Lower lobe of right lung (tissue), 2 donors: ENCODE measurements at regions not wholly inside any gene's neighbourhood (a gene's known extent, or its start where the extent isn't known, plus 50 kb on each side); places are given as distances from the start of the nearest gene placed in this dataset.

Source experiments
- ATAC-seq, 2 donors: fragments of 200-7000 bp; cut with Tn5 transposase; one replicate each; pipeline ENCODE4 v1.9.1; 2020 to 2022; ENCODE audit warnings: mild to moderate bottlenecking in 2 of 2, moderate library complexity in 2 of 2
- DNase-seq: peaks from one replicate; pipeline ENCODE4 v3.0.0-alpha.2; 2020
- H3K27ac ChIP-seq: fragments of 200-600 bp; one replicate; pipeline ENCODE4 v1.8.0; 2022
- H3K27me3 ChIP-seq: fragments of 200-600 bp; one replicate; pipeline ENCODE4 v1.8.0; 2022; ENCODE audit warnings: low read depth
- H3K36me3 ChIP-seq: fragments of 200-600 bp; one replicate; pipeline ENCODE4 v1.8.0; 2022; ENCODE audit warnings: mild to moderate bottlenecking
- H3K4me1 ChIP-seq: fragments of 200-600 bp; one replicate; pipeline ENCODE4 v1.8.0; 2022
- H3K4me3 ChIP-seq: fragments of 200-600 bp; one replicate; pipeline ENCODE4 v1.8.0; 2022; ENCODE audit warnings: mild to moderate bottlenecking
- H3K9me3 ChIP-seq: fragments of 200-600 bp; one replicate; pipeline ENCODE4 v1.8.0; 2022
- CTCF ChIP-seq: fragments of 200-600 bp; IDR thresholded peaks from one replicate; pipeline ENCODE4 v1.8.0; 2022; ENCODE audit warnings: antibody characterized with exemption, mild to moderate bottlenecking
- intact Hi-C: fragments of 100-400 bp; cut with DNase I; formaldehyde crosslinking; loops from one replicate; pipeline ENCODE4 v1.11.0; 2022
- donor health status: DM: no; HTN: yes; CAD: no; lungs with severe emphysema.

GRCh38 chr15:39174332-39174731 lies 406.5 kb upstream of the THBS1 start:
- no peaks in the 10 kb centered on the region for H3K36me3 ChIP-seq
- TF ChIP-seq CTCF: no peak
- H3K9me3 ChIP-seq: no peaks in the 10 kb centered on the region
- no peaks in the 10 kb centered on the region for H3K27me3 ChIP-seq
- ATAC-seq (no peak), DNase-seq (no peak)
- H3K4me1 ChIP-seq: peaks cover 17% of the 10 kb centered on the region
- no peak overlapping the region for H3K27ac ChIP-seq
- intact Hi-C loops: loop anchor here (10.0 kb wide), 1 partner anchor 410 kb away; the partner anchor contains the start of gene THBS1
- H3K4me3 ChIP-seq: no peak overlapping the region

GRCh38 chr15:39176030-39176429 lies 404.8 kb upstream of the THBS1 start:
- no peak overlapping the region for H3K27ac ChIP-seq
- intact Hi-C loops: loop anchor here (10.0 kb wide), 1 partner anchor 409 kb away; the partner anchor contains the start of gene THBS1
- ATAC-seq: no peak

GRCh38 chr15:39177561-39177960 lies 403.3 kb upstream of the THBS1 start:
- intact Hi-C loops: loop anchor here (10.0 kb wide), 1 partner anchor 407 kb away; the partner anchor contains the start of gene THBS1
- no peak for ATAC-seq
- no peaks in the 10 kb centered on the region for H3K9me3 ChIP-seq
- H3K4me3 ChIP-seq: no peak overlapping the region
- H3K36me3 ChIP-seq: no peaks in the 10 kb centered on the region
- no peak for TF ChIP-seq CTCF
- DNase-seq: no peak
- peaks cover 12% of the 10 kb centered on the region for H3K4me1 ChIP-seq
- no peak overlapping the region for H3K27ac ChIP-seq
- no peaks in the 10 kb centered on the region for H3K27me3 ChIP-seq

More at GRCh38 chr15:39176030-39176429, 404.8 kb upstream of the THBS1 start:
- Histone ChIP-seq H3K36me3 (no peaks in the 10 kb centered on the region), H3K9me3 (no peaks in the 10 kb centered on the region), H3K27me3 (no peaks in the 10 kb centered on the region), H3K4me3 (no peak overlapping the region), H3K4me1 (peaks cover 17% of the 10 kb centered on the region)
- no peak for TF ChIP-seq CTCF
- DNase-seq: no peak

- TF ChIP-seq CTCF: no peak
- DNase-seq: no peak
- intact Hi-C loops: no loop called here
Measured at GRCh38 chr15:39180030-39180429, 400.8 kb upstream of the THBS1 start.

GRCh38 chr15:39180483-39180933 lies 400.4 kb upstream of the THBS1 start:
- TF ChIP-seq CTCF: no peak
- H3K27me3 ChIP-seq: no peaks in the 10 kb centered on the region
- intact Hi-C loops: no loop called here
- DNase-seq (no peak), ATAC-seq (no peak)
- H3K9me3 ChIP-seq: no peaks in the 10 kb centered on the region
- no peak overlapping the region for H3K4me3 ChIP-seq
- no peak overlapping the region for H3K27ac ChIP-seq
- no peaks in the 10 kb centered on the region for H3K36me3 ChIP-seq
- H3K4me1 ChIP-seq: peaks cover 5% of the 10 kb centered on the region

More at GRCh38 chr15:39180030-39180429, 400.8 kb upstream of the THBS1 start:
- ATAC-seq: no peak
- H3K4me3 ChIP-seq: no peak overlapping the region
- no peaks in the 10 kb centered on the region for H3K27me3 ChIP-seq
- H3K36me3 ChIP-seq: no peaks in the 10 kb centered on the region
- H3K4me1 ChIP-seq: peaks cover 5% of the 10 kb centered on the region
- no peak overlapping the region for H3K27ac ChIP-seq
- no peaks in the 10 kb centered on the region for H3K9me3 ChIP-seq
